GM23248 (cell line): ENCODE measurements at regions not wholly inside any gene's neighbourhood (a gene's known extent, or its start where the extent isn't known, plus 50 kb on each side); places are given as distances from the start of the nearest gene placed in this dataset.
"Not testable (repeated sequence)": the region's sequence is repeated elsewhere in the genome, so short reads cannot be mapped to it uniquely, and the experiment has no call there.

Source experiments
- DNase-seq: peaks from one replicate; pipeline ENCODE4 v3.0.0-alpha.2; 2015
- H2AFZ ChIP-seq: fragments of 200-600 bp; sonication (generic); 2 replicates; pipeline ENCODE4 v1.6.1; 2016; ENCODE audit warnings: antibody characterized with exemption
- H3F3A ChIP-seq: fragments of 200-600 bp; sonication (generic); 2 replicates; pipeline ENCODE4 v1.6.1; 2016; ENCODE audit warnings: mild to moderate bottlenecking, antibody characterized with exemption, mixed run types; ENCODE audit not compliant: insufficient read depth
- H3K27ac ChIP-seq: fragments of 200-600 bp; sonication (generic); 2 replicates; pipeline ENCODE4 v1.5.1; 2016; ENCODE audit warnings: mild to moderate bottlenecking
- H3K27me3 ChIP-seq: fragments of 200-600 bp; sonication (generic); replicated peaks from 2 replicates; pipeline ENCODE4 v1.6.1; 2016; ENCODE audit warnings: mild to moderate bottlenecking; ENCODE audit not compliant: insufficient read depth
- H3K36me3 ChIP-seq: fragments of 200-600 bp; sonication (generic); 2 replicates; pipeline ENCODE4 v1.6.1; 2016; ENCODE audit warnings: low read depth, mild to moderate bottlenecking
- H3K4me1 ChIP-seq: fragments of 200-600 bp; sonication (generic); 2 replicates; pipeline ENCODE4 v1.6.1; 2016; ENCODE audit warnings: mild to moderate bottlenecking; ENCODE audit not compliant: insufficient read depth
- H3K4me2 ChIP-seq: fragments of 200-600 bp; sonication (generic); one replicate; pipeline ENCODE4 v1.6.1; 2016; ENCODE audit warnings: mild to moderate bottlenecking; ENCODE audit not compliant: unreplicated experiment
- H3K4me3 ChIP-seq: fragments of 200-600 bp; sonication (generic); 2 replicates; pipeline ENCODE4 v1.5.1; 2016; ENCODE audit warnings: mild to moderate bottlenecking
- H3K79me2 ChIP-seq: fragments of 200-600 bp; sonication (generic); 2 replicates; pipeline ENCODE4 v1.6.1; 2016; ENCODE audit warnings: mild to moderate bottlenecking; ENCODE audit not compliant: insufficient read depth
- H3K9ac ChIP-seq: fragments of 200-600 bp; sonication (generic); 2 replicates; pipeline ENCODE4 v1.6.1; 2016; ENCODE audit warnings: mild to moderate bottlenecking
- H3K9me2 ChIP-seq: fragments of 200-600 bp; sonication (generic); 2 replicates; pipeline ENCODE4 v1.6.1; 2016; ENCODE audit warnings: mixed run types, mild to moderate bottlenecking, moderate library complexity; ENCODE audit not compliant: insufficient read depth
- H3K9me3 ChIP-seq: fragments of 200-600 bp; sonication (generic); one replicate; pipeline ENCODE4 v1.6.1; 2017; ENCODE audit warnings: low read depth
- H4K20me1 ChIP-seq: fragments of 200-600 bp; sonication (generic); 2 replicates; pipeline ENCODE4 v1.6.0; 2016; ENCODE audit not compliant: insufficient read depth
- EZH2 ChIP-seq: fragments of 200-600 bp; sonication (generic); IDR thresholded peaks from 2 replicates; pipeline ENCODE4 v1.6.1; 2018; ENCODE audit warnings: antibody characterized with exemption, mild to moderate bottlenecking; ENCODE audit not compliant: insufficient read depth, poor library complexity, severe bottlenecking
- EZH2phosphoT487 ChIP-seq: fragments of 200-600 bp; sonication (generic); IDR thresholded peaks from 2 replicates; pipeline ENCODE4 v1.6.1; 2018; ENCODE audit warnings: antibody characterized with exemption, moderate library complexity, mild to moderate bottlenecking, low read depth; ENCODE audit not compliant: insufficient read depth
- WGBS, 2 experiments: methylation state at CpG; one replicate each; pipeline ENCODE4 v1.1.6; 2015 to 2017; ENCODE audit warnings: low lambda C conversion rate in 2 of 2, low coverage in 1 of 2; ENCODE audit errors: missing lambda C conversion rate in 2 of 2; 5-methylcytosine and 5-hydroxymethylcytosine counted together
- in situ Hi-C: fragments of 300-500 bp; cut with MboI; formaldehyde crosslinking; loops from 2 replicates; pipeline ENCODE4 v1.15.0; 2020

- Histone ChIP-seq H3K4me1 (peaks cover 12% of the 10 kb centered on the region), H3K79me2 (no peaks in the 10 kb centered on the region), H3K9me3 (no peaks in the 10 kb centered on the region), H4K20me1 (no peaks in the 10 kb centered on the region), H3K9me2 (no peaks in the 10 kb centered on the region), H2AFZ (no peak overlapping the region), H3K27ac (no peak overlapping the region), H3K9ac (no peak overlapping the region), H3K27me3 (no peaks in the 10 kb centered on the region), H3K4me2 (no peak overlapping the region), H3K4me3 (no peak overlapping the region), H3K36me3 (no peaks in the 10 kb centered on the region), H3F3A (no peaks in the 10 kb centered on the region)
- WGBS, 2 experiments, result 66 to 71% methylated on average over 2 of the region's 2 CpGs
- TF ChIP-seq EZH2, result no peak
- in situ Hi-C loops, result no loop called here
- DNase-seq, result no peak
Measured at GRCh38 chr4:140219567-140219966, 65.6 kb upstream of the MAML3 start.

DNA sequence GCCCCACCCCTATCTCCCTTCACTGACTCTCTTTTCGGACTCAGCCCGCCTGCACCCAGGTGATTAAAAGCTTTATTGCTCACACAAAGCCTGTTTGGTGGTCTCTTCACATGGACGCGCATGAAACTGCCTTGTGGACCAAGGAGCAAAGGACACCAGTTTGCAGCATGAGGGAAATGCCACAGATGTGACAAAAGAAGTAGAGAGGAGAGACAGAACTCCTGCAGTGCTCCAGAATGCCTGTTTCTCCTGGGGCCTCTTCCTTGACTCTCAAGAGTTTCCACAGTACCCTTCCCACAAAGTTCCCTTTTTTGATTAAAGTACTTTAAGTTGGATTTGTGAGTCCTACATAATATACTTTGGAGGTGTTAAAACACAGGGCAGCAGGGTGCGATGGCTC is 65.1 kb upstream of the MAML3 start:
- 93 to 98% methylated on average over 5 of the region's 5 CpGs for WGBS, 2 experiments
- H2AFZ ChIP-seq, H3K4me3 ChIP-seq, H3K9me3 ChIP-seq, H3K9me2 ChIP-seq, H3K9ac ChIP-seq, H3K4me2 ChIP-seq, H4K20me1 ChIP-seq, H3K27me3 ChIP-seq, in situ Hi-C loops, H3K36me3 ChIP-seq, H3F3A ChIP-seq, DNase-seq, H3K79me2 ChIP-seq, H3K27ac ChIP-seq: not testable (repeated sequence)
- H3K4me1 ChIP-seq, result peaks cover 12% of the 10 kb centered on the region

DNA sequence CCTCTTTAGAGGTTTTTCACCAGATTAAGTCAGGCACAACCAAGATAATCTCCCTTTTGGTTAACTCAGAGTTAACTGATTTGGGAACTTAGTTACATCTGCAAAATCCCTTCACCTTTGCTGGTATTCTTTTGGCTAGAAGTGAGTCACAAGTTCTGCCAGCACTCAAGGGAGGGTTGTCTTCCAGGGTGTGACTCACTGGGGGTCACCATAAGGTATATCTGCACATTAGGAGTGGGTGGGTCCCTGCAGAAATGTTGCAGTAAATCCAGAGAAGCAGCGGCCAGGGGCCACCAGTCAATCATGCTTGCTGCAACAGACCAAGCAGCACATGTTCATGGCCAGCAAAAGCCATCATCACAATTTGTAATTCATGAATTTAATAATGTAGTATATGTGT is 59.8 kb upstream of the MAML3 start:
- H3K27ac ChIP-seq, result no peak overlapping the region
- peaks cover 3% of the 10 kb centered on the region; the same call in 1 of the 2 replicates for H3K4me1 ChIP-seq
- no peaks in the 10 kb centered on the region for H3K36me3 ChIP-seq
- H3K4me3 ChIP-seq, result no peak overlapping the region
- H4K20me1 ChIP-seq, result no peaks in the 10 kb centered on the region
- no peaks in the 10 kb centered on the region for H3K79me2 ChIP-seq
- H2AFZ ChIP-seq, result no peak overlapping the region
- DNase-seq, result peak; percentile 47
- WGBS, 2 experiments, result 64 to 72% methylated on average over 1 of the region's 1 CpG
- in situ Hi-C loops, result no loop called here
- no peaks in the 10 kb centered on the region for H3K9me3 ChIP-seq
- no peaks in the 10 kb centered on the region for H3K9me2 ChIP-seq
- H3K4me2 ChIP-seq, result no peak overlapping the region
- H3F3A ChIP-seq, result no peaks in the 10 kb centered on the region
- TF ChIP-seq EZH2 (no peak), EZH2phosphoT487 (no peak)
- no peak overlapping the region for H3K9ac ChIP-seq
- no peaks in the 10 kb centered on the region for H3K27me3 ChIP-seq

- H3K9ac ChIP-seq, result no peak overlapping the region
- H3K27me3 ChIP-seq, result no peaks in the 10 kb centered on the region
- no peak overlapping the region for H3K27ac ChIP-seq
- TF ChIP-seq EZH2phosphoT487 (no peak), EZH2 (no peak)
- H3K36me3 ChIP-seq, result no peaks in the 10 kb centered on the region
- no peaks in the 10 kb centered on the region for H3F3A ChIP-seq
- no peak overlapping the region for H3K4me2 ChIP-seq
- H2AFZ ChIP-seq, result no peak overlapping the region
- peak; percentile 10 for DNase-seq
- peaks cover 3% of the 10 kb centered on the region; the same call in 1 of the 2 replicates for H3K4me1 ChIP-seq
- in situ Hi-C loops, result no loop called here
- H3K4me3 ChIP-seq, result no peak overlapping the region
- 48 to 49% methylated on average over 3 of the region's 3 CpGs for WGBS, 2 experiments
- H3K9me2 ChIP-seq, result no peaks in the 10 kb centered on the region
- H4K20me1 ChIP-seq, result no peaks in the 10 kb centered on the region
- no peaks in the 10 kb centered on the region for H3K9me3 ChIP-seq
- H3K79me2 ChIP-seq, result no peaks in the 10 kb centered on the region
Measured at GRCh38 chr4:140213116-140213515, 59.1 kb upstream of the MAML3 start.

- in situ Hi-C loops, result no loop called here
- TF ChIP-seq EZH2phosphoT487 (no peak), EZH2 (no peak)
- peaks cover 3% of the 10 kb centered on the region; the same call in 1 of the 2 replicates for H3K4me1 ChIP-seq
- no peaks in the 10 kb centered on the region for H3K36me3 ChIP-seq
- no peaks in the 10 kb centered on the region for H3F3A ChIP-seq
- H3K9me2 ChIP-seq, result no peaks in the 10 kb centered on the region
- H3K4me2 ChIP-seq, result no peak overlapping the region
- H3K27ac ChIP-seq, result no peak overlapping the region
- no peaks in the 10 kb centered on the region for H3K79me2 ChIP-seq
- no peak overlapping the region for H3K4me3 ChIP-seq
- H4K20me1 ChIP-seq, result no peaks in the 10 kb centered on the region
- H3K27me3 ChIP-seq, result no peaks in the 10 kb centered on the region
- no peak overlapping the region for H3K9ac ChIP-seq
- 90 to 91% methylated on average over 4 of the region's 4 CpGs for WGBS, 2 experiments
- no peak for DNase-seq
- no peaks in the 10 kb centered on the region for H3K9me3 ChIP-seq
- no peak overlapping the region for H2AFZ ChIP-seq
Measured at GRCh38 chr4:140212646-140213045, 58.7 kb upstream of the MAML3 start.
